CD4-positive, alpha-beta T cell treated with Interleukin-10 for 1 hour (primary cell): ENCODE measurements at regions not wholly inside any gene's neighbourhood (a gene's known extent, or its start where the extent isn't known, plus 50 kb on each side); places are given as distances from the start of the nearest gene placed in this dataset.
"Not testable (repeated sequence)": the region's sequence is repeated elsewhere in the genome, so short reads cannot be mapped to it uniquely, and the experiment has no call there.

Source experiments
- DNase-seq: peaks from one replicate; pipeline ENCODE4 v3.0.0-alpha.2; 2020

GRCh38 chr7:19530852-19531251 lies 178.0 kb downstream of the POLR1F start:
- no peak for DNase-seq

- DNase-seq, result no peak
Observed at GRCh38 chr7:19530261-19530660, 178.6 kb downstream of the POLR1F start.

GRCh38 chr7:19526639-19527038 lies 182.2 kb downstream of the POLR1F start:
- no peak for DNase-seq

GRCh38 chr7:19522486-19522885 lies 186.4 kb downstream of the POLR1F start:
- no peak for DNase-seq

GRCh38 chr7:19520392-19520791 lies 188.4 kb downstream of the POLR1F start:
- no peak for DNase-seq

GRCh38 chr7:19519443-19520021 lies 189.3 kb downstream of the POLR1F start:
- DNase-seq, result no peak

GRCh38 chr7:19517546-19517945 lies 191.3 kb downstream of the POLR1F start:
- not testable (repeated sequence) for DNase-seq

GRCh38 chr7:19508821-19509220 lies 200.0 kb downstream of the POLR1F start:
- DNase-seq, result no peak

GRCh38 chr7:19508124-19508523 lies 200.7 kb downstream of the POLR1F start:
- no peak for DNase-seq

- no peak for DNase-seq
Observed at GRCh38 chr7:19491821-19492452, 216.9 kb downstream of the POLR1F start.

- DNase-seq, result no peak
Observed at GRCh38 chr7:19491371-19491770, 217.5 kb downstream of the POLR1F start.

GRCh38 chr7:19489162-19489820 lies 219.5 kb downstream of the POLR1F start:
- DNase-seq, result no peak

- DNase-seq, result no peak
Observed at GRCh38 chr7:19488056-19488455, 220.8 kb downstream of the POLR1F start.

GRCh38 chr7:19482628-19483027 lies 226.2 kb downstream of the POLR1F start:
- DNase-seq, result no peak

- DNase-seq, result no peak
Observed at GRCh38 chr7:19480383-19480782, 228.5 kb downstream of the POLR1F start.

GRCh38 chr7:19470031-19470430 lies 238.8 kb downstream of the POLR1F start:
- no peak for DNase-seq

GRCh38 chr7:19465861-19466260 lies 243.0 kb downstream of the POLR1F start:
- no peak for DNase-seq

GRCh38 chr7:19464751-19465150 lies 244.1 kb downstream of the POLR1F start:
- DNase-seq, result no peak

GRCh38 chr7:19464241-19464640 lies 244.6 kb downstream of the POLR1F start:
- no peak for DNase-seq

- no peak for DNase-seq
Observed at GRCh38 chr7:19463581-19463980, 245.3 kb downstream of the POLR1F start.

- DNase-seq, result no peak
Observed at GRCh38 chr7:19455623-19456022, 253.2 kb downstream of the POLR1F start.

GRCh38 chr7:19448091-19448490 lies 260.7 kb downstream of the POLR1F start:
- no peak for DNase-seq

- DNase-seq, result no peak
Observed at GRCh38 chr7:19442016-19442785, 266.6 kb downstream of the POLR1F start.

- DNase-seq, result no peak
Observed at GRCh38 chr7:19439517-19439916, 269.3 kb downstream of the POLR1F start.
